Esophagus muscularis mucosa (tissue), 3 donors: ENCODE measurements at regions not wholly inside any gene's neighbourhood (a gene's known extent, or its start where the extent isn't known, plus 50 kb on each side); places are given as distances from the start of the nearest gene placed in this dataset.

Experiments
- EP300 ChIP-seq: sonication (generic); formaldehyde crosslinking; IDR thresholded peaks from one replicate; pipeline ENCODE4 v1.6.1; 2017; ENCODE audit warnings: antibody characterized with exemption
- TF ChIP-seq, protein P1 (sequence below), 3 experiments: fragments of 200-600 bp in 2 of 3; fragments of 450-650 bp in 1 of 3; sonication (generic) in 2 of 3; IDR thresholded peaks; one replicate each; pipeline ENCODE4 v1.5.1; 2017 to 2019; ENCODE audit warnings: antibody characterized with exemption in 3 of 3, mild to moderate bottlenecking in 2 of 3, moderate library complexity in 1 of 3

DNA sequence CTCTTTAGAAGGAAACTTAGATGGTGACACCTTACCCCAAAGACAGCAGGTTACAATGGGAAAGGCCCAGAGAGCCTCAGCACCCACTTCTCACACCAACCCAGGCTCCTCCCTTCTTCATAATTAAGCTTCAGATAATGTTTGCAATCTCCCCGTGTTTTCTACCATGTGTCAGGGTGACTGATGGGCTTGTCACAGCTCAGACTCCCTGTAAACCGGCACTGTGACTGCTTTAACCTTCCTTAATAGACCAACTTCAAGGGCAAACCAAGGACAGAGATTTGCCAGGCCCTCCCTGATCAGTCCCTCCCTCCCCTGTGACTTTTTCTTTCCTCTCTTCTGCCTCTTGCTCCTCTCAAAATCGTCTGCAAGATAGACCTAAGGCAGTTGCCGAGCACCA, 760.6 kb upstream of the EEF2KMT start:
- TF ChIP-seq, protein P1, sequence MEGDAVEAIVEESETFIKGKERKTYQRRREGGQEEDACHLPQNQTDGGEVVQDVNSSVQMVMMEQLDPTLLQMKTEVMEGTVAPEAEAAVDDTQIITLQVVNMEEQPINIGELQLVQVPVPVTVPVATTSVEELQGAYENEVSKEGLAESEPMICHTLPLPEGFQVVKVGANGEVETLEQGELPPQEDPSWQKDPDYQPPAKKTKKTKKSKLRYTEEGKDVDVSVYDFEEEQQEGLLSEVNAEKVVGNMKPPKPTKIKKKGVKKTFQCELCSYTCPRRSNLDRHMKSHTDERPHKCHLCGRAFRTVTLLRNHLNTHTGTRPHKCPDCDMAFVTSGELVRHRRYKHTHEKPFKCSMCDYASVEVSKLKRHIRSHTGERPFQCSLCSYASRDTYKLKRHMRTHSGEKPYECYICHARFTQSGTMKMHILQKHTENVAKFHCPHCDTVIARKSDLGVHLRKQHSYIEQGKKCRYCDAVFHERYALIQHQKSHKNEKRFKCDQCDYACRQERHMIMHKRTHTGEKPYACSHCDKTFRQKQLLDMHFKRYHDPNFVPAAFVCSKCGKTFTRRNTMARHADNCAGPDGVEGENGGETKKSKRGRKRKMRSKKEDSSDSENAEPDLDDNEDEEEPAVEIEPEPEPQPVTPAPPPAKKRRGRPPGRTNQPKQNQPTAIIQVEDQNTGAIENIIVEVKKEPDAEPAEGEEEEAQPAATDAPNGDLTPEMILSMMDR (IDR thresholded peaks at IDR 0.05), result no peak
- TF ChIP-seq EP300, result no peak
